HepG2 (cell line): ENCODE measurements at regions not wholly inside any gene's neighbourhood (a gene's known extent, or its start where the extent isn't known, plus 50 kb on each side); places are given as distances from the start of the nearest gene placed in this dataset.

Source experiments
- ATAC-seq: fragments of 200-7000 bp; cut with Tn5 transposase; 3 replicates; pipeline ENCODE4 v1.9.1; 2020; ENCODE audit warnings: mild to moderate bottlenecking, moderate library complexity
- BruUV-seq: library from RNA; stranded (reverse); fragments of 400-500 nt; replicated peaks from 2 replicates; lab custom pipeline; 2021; lab: Mats Ljungman, UMichigan
- CTCF ChIA-PET: fragments of 300-600 bp; formaldehyde crosslinking; extraction: SDS; loops from one replicate; lab custom pipeline; 2021; ENCODE audit warnings: low total read pairs, inconsistent platforms, low intra/inter-chr PET ratio; lab: Yijun Ruan, JAX
- POLR2A ChIA-PET: fragments of 350-600 bp; sonication (Branson Sonifier 250); formaldehyde crosslinking; loops from one replicate; lab custom pipeline; 2020; ENCODE audit warnings: antibody characterized with exemption, inconsistent platforms; lab: Yijun Ruan, JAX
- DNase-seq: peaks from one replicate; pipeline ENCODE4 v3.0.0-alpha.2; 2015; ENCODE audit warnings: low spot score
- FAIRE-seq: peaks from 3 replicates; lab custom pipeline; 2011; peaks lifted over from hg19 to GRCh38; lab: Jason Lieb, UNC
- H2AFZ ChIP-seq: one replicate; pipeline ENCODE4 v1.6.1; 2011; ENCODE audit warnings: low read length, inconsistent platforms
- H3K27ac ChIP-seq: fragments of 300-600 bp; 3 replicates; pipeline ENCODE4 v1.8.0; 2011; ENCODE audit warnings: mixed run types, mild to moderate bottlenecking, mixed read lengths, low read length, inconsistent platforms; ENCODE audit not compliant: insufficient read depth; ENCODE audit errors: extremely low read length
- H3K27me3 ChIP-seq, 2 experiments: fragments of 200-600 bp in 1 of 2; 2 replicates in 1 of 2; 3 replicates in 1 of 2; pipeline versions ENCODE4 v1.6.0 to v1.8.0; 2011; ENCODE audit warnings: low read length in 2 of 2, mild to moderate bottlenecking in 2 of 2, moderate library complexity in 2 of 2, inconsistent platforms in 1 of 2; ENCODE audit not compliant: insufficient read depth in 2 of 2, control insufficient read depth in 1 of 2
- H3K36me3 ChIP-seq, 2 experiments: fragments of 200-600 bp in 1 of 2; replicated peaks in 1 of 2; 2 replicates in 1 of 2; 3 replicates in 1 of 2; pipeline versions ENCODE4 v1.5.1 to v1.8.0; 2011; ENCODE audit warnings: low read length in 2 of 2, inconsistent platforms in 1 of 2; ENCODE audit not compliant: insufficient read depth in 2 of 2, control insufficient read depth in 1 of 2
- H3K4me1 ChIP-seq: 2 replicates; pipeline ENCODE4 v1.5.1; 2012; ENCODE audit warnings: low read length, inconsistent platforms; ENCODE audit not compliant: insufficient read depth
- H3K4me2 ChIP-seq: 2 replicates; pipeline ENCODE4 v1.6.0; 2011; ENCODE audit warnings: low read depth, low read length, inconsistent platforms
- H3K4me3 ChIP-seq, 3 experiments: fragments of 200-600 bp in 1 of 3; sonication (generic), shearing (Covaris generic) in 1 of 3; replicated peaks in 1 of 3; 2 replicates each; pipeline ENCODE4 v1.5.1; 2011 to 2016; ENCODE audit warnings: low read length in 3 of 3, inconsistent platforms in 2 of 3, low read depth in 2 of 3, mild to moderate bottlenecking in 2 of 3, control low read depth in 1 of 3, mixed read lengths in 1 of 3; ENCODE audit not compliant: insufficient read depth in 1 of 3
- H3K79me2 ChIP-seq: one replicate; pipeline ENCODE4 v1.6.1; 2011; ENCODE audit warnings: low read length, inconsistent platforms; ENCODE audit not compliant: insufficient read depth
- H3K9ac ChIP-seq: 2 replicates; pipeline ENCODE4 v1.6.0; 2011; ENCODE audit warnings: mild to moderate bottlenecking, low read depth, low read length, inconsistent platforms; ENCODE audit not compliant: insufficient read depth
- H3K9me3 ChIP-seq: 2 replicates; pipeline ENCODE4 v1.5.1; 2012; ENCODE audit warnings: mild to moderate bottlenecking, low read length
- H4K20me1 ChIP-seq: 2 replicates; pipeline ENCODE4 v1.6.0; 2011; ENCODE audit warnings: inconsistent platforms, mild to moderate bottlenecking, low read length, moderate library complexity; ENCODE audit not compliant: insufficient read depth
- IRF1 ChIP-seq: sonication (generic); formaldehyde crosslinking; IDR thresholded peaks from 2 replicates; pipeline ENCODE4 v1.4.0; 2020; ENCODE audit warnings: low read depth, mild to moderate bottlenecking, missing genetic modification reagents
- SMC3 ChIP-seq: IDR thresholded peaks from 2 replicates; pipeline ENCODE4 v1.6.1; 2011; ENCODE audit warnings: low read length, improper control_type of control experiment
- SNAI1 ChIP-seq: sonication (generic); formaldehyde crosslinking; IDR thresholded peaks from 2 replicates; pipeline ENCODE4 v1.5.0; 2020; ENCODE audit warnings: mild to moderate bottlenecking, missing genetic modification reagents, borderline replicate concordance
- SRSF4 ChIP-seq: fragments of 200-400 bp; formaldehyde crosslinking; IDR thresholded peaks from one replicate; pipeline ENCODE4 v1.6.1; 2018; ENCODE audit warnings: mild to moderate bottlenecking, low read depth, low read length, moderate library complexity; ENCODE audit not compliant: poor library complexity, severe bottlenecking
- ZBTB43 ChIP-seq: sonication (generic); formaldehyde crosslinking; conservative IDR thresholded peaks from 2 replicates; pipeline ENCODE4 v1.4.0; 2020; ENCODE audit warnings: missing genetic modification reagents
- ZFP62 ChIP-seq: sonication (generic); formaldehyde crosslinking; IDR thresholded peaks from 2 replicates; pipeline ENCODE4 v1.4.0; 2020; ENCODE audit warnings: missing genetic modification reagents
- WGBS: methylation state at CpG from one replicate; pipeline ENCODE4 v1.1.6; 2017; ENCODE audit warnings: low lambda C conversion rate; 5-methylcytosine and 5-hydroxymethylcytosine counted together
- in situ Hi-C: cut with HindIII; loops from 2 replicates; pipeline ENCODE4 v1.10.0; 2017; ENCODE audit warnings: low pct_unique_long_range_greater_than_20kb; ENCODE audit not compliant: extremely low pct_ligation_motif_present
- intact Hi-C: fragments of 100-400 bp; cut with micrococcal nuclease; formaldehyde crosslinking; loops from one replicate; pipeline ENCODE4 v1.10.0; 2022; ENCODE audit not compliant: unreplicated experiment
- TF ChIP-seq, protein P1 (sequence below): IDR thresholded peaks from 2 replicates; pipeline ENCODE4 v1.6.1; 2016; ENCODE audit warnings: low read depth, missing genetic modification reagents, missing compliant biosample characterization
- TF ChIP-seq, protein P2 (sequence below): sonication (generic); formaldehyde crosslinking; IDR thresholded peaks from 2 replicates; pipeline ENCODE4 v1.4.0; 2020; ENCODE audit warnings: mild to moderate bottlenecking, missing genetic modification reagents

- no peaks in the 10 kb centered on the region for H3K27me3 ChIP-seq
- H3K4me2 ChIP-seq = no peak overlapping the region
- CTCF ChIA-PET = no interaction called here
- H3K9ac ChIP-seq = no peak overlapping the region
- H3K79me2 ChIP-seq = no peaks in the 10 kb centered on the region
- DNase-seq (no peak), FAIRE-seq (no peak), ATAC-seq (no peak)
- no TSS peak for BruUV-seq
- H3K27ac ChIP-seq = no peak overlapping the region
- no peaks in the 10 kb centered on the region for H4K20me1 ChIP-seq
- H3K4me3 ChIP-seq = no peak overlapping the region
- no peaks in the 10 kb centered on the region for H3K4me1 ChIP-seq
- H3K36me3 ChIP-seq = no peaks in the 10 kb centered on the region
- H3K9me3 ChIP-seq = peaks cover 38% of the 10 kb centered on the region
- intact Hi-C loops = no loop called here
- POLR2A ChIA-PET = no interaction called here
- in situ Hi-C loops = no loop called here
- 0% methylated on average over 2 of the region's 2 CpGs for whole genome bisulfite sequencing
- no peak overlapping the region for H2AFZ ChIP-seq
- TF ChIP-seq SRSF4 = no peak
- TF ChIP-seq, protein P1, sequence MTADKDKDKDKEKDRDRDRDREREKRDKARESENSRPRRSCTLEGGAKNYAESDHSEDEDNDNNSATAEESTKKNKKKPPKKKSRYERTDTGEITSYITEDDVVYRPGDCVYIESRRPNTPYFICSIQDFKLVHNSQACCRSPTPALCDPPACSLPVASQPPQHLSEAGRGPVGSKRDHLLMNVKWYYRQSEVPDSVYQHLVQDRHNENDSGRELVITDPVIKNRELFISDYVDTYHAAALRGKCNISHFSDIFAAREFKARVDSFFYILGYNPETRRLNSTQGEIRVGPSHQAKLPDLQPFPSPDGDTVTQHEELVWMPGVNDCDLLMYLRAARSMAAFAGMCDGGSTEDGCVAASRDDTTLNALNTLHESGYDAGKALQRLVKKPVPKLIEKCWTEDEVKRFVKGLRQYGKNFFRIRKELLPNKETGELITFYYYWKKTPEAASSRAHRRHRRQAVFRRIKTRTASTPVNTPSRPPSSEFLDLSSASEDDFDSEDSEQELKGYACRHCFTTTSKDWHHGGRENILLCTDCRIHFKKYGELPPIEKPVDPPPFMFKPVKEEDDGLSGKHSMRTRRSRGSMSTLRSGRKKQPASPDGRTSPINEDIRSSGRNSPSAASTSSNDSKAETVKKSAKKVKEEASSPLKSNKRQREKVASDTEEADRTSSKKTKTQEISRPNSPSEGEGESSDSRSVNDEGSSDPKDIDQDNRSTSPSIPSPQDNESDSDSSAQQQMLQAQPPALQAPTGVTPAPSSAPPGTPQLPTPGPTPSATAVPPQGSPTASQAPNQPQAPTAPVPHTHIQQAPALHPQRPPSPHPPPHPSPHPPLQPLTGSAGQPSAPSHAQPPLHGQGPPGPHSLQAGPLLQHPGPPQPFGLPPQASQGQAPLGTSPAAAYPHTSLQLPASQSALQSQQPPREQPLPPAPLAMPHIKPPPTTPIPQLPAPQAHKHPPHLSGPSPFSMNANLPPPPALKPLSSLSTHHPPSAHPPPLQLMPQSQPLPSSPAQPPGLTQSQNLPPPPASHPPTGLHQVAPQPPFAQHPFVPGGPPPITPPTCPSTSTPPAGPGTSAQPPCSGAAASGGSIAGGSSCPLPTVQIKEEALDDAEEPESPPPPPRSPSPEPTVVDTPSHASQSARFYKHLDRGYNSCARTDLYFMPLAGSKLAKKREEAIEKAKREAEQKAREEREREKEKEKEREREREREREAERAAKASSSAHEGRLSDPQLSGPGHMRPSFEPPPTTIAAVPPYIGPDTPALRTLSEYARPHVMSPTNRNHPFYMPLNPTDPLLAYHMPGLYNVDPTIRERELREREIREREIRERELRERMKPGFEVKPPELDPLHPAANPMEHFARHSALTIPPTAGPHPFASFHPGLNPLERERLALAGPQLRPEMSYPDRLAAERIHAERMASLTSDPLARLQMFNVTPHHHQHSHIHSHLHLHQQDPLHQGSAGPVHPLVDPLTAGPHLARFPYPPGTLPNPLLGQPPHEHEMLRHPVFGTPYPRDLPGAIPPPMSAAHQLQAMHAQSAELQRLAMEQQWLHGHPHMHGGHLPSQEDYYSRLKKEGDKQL = no peak
- no peak for TF ChIP-seq SMC3
- no peak for TF ChIP-seq IRF1
- TF ChIP-seq, protein P2, sequence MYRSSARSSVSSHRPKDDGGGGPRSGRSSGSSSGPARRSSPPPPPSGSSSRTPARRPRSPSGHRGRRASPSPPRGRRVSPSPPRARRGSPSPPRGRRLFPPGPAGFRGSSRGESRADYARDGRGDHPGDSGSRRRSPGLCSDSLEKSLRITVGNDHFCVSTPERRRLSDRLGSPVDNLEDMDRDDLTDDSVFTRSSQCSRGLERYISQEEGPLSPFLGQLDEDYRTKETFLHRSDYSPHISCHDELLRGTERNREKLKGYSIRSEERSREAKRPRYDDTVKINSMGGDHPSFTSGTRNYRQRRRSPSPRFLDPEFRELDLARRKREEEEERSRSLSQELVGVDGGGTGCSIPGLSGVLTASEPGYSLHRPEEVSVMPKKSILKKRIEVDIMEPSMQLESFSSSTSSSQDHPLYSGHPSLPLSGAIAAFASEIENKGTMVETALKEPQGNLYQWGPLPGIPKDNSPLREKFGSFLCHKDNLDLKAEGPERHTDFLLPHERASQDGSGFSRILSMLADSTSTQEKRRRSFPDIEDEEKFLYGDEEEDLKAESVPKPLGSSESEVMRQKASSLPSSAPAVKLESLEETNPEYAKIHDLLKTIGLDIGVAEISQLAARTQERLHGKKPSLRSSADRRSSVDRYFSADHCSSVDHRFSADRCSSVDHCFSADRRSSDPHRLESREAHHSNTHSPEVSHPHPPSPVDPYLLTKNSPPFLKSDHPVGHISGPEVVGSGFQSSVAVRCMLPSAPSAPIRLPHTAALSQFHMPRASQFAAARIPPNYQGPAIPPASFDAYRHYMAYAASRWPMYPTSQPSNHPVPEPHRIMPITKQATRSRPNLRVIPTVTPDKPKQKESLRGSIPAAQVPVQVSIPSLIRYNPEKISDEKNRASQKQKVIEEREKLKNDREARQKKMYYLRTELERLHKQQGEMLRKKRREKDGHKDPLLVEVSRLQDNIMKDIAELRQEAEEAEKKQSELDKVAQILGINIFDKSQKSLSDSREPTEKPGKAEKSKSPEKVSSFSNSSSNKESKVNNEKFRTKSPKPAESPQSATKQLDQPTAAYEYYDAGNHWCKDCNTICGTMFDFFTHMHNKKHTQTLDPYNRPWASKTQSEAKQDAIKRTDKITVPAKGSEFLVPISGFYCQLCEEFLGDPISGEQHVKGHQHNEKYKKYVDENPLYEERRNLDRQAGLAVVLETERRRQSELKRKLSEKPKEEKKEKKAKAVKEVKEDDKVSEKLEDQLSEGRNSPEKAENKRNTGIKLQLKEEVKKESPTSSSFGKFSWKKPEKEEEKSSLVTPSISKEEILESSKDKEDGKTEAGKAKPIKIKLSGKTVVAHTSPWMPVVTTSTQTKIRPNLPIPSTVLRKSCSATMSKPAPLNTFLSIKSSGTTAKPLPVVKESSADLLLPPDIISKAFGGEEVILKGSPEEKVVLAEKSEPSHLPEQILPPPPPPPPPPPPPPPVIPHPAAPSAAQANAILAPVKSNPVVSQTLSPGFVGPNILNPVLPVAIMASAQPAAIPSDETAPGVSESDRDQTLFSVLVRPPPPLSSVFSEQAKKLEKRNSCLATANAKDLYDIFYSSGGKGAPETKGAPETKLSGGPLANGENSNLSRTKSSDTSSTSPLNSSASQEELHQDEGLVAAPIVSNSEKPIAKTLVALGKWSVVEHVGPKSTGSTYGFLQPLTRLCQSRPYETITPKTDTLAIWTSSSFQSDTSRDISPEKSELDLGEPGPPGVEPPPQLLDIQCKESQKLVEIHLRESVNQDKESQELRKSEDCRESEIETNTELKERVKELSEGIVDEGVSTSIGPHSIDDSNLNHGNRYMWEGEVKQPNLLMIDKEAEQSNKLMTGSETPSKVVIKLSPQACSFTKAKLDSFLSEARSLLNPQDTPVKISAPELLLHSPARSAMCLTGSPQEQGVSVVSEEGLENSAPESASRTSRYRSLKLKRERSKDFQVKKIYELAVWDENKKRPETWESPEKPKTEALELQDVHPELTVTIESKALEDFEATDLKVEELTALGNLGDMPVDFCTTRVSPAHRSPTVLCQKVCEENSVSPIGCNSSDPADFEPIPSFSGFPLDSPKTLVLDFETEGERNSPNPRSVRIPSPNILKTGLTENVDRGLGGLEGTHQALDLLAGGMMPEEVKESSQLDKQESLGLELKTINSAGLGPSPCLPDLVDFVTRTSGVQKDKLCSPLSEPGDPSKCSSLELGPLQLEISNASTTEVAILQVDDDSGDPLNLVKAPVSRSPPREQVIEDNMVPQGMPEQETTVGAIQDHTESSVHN (CRISPR knock-in tag) = no peak
- TF ChIP-seq SNAI1 (CRISPR knock-in tag) = no peak
- no peak for TF ChIP-seq ZFP62 (CRISPR knock-in tag)
- TF ChIP-seq ZBTB43 (CRISPR knock-in tag) = no peak
Observed at GRCh38 chr13:90493667-90494066, 853.8 kb upstream of the MIR17HG start.
